Stromal cell of bone marrow (primary cell): ENCODE measurements at regions not wholly inside any gene's neighbourhood (a gene's known extent, or its start where the extent isn't known, plus 50 kb on each side); places are given as distances from the start of the nearest gene placed in this dataset.
"Not testable (repeated sequence)": the region's sequence is repeated elsewhere in the genome, so short reads cannot be mapped to it uniquely, and the experiment has no call there.

Experiments
- DNase-seq: peaks from one replicate; pipeline ENCODE4 v3.0.0-alpha.2; 2012; ENCODE audit warnings: low read depth

- no peak for DNase-seq
Measured at GRCh38 chr1:38746941-38747600, 112.5 kb downstream of the RRAGC start.

GRCh38 chr1:38746402-38746935, 113.1 kb downstream of the RRAGC start:
- no peak for DNase-seq

- no peak for DNase-seq
Measured at GRCh38 chr1:38745476-38746401, 113.8 kb downstream of the RRAGC start.

GRCh38 chr1:38744452-38745350, 114.9 kb downstream of the RRAGC start:
- no peak for DNase-seq

- no peak for DNase-seq
Measured at GRCh38 chr1:38743184-38743583, 116.4 kb downstream of the RRAGC start.

GRCh38 chr1:38741341-38741740, 118.2 kb downstream of the RRAGC start:
- no peak for DNase-seq

GRCh38 chr1:38740487-38740886, 119.1 kb downstream of the RRAGC start:
- DNase-seq: no peak

- no peak for DNase-seq
Measured at GRCh38 chr1:38738207-38738606, 121.4 kb downstream of the RRAGC start.

GRCh38 chr1:38736399-38736798, 123.2 kb downstream of the RRAGC start:
- no peak for DNase-seq

GRCh38 chr1:38735651-38736161, 123.9 kb downstream of the RRAGC start:
- DNase-seq: peak; percentile 11

- no peak for DNase-seq
Measured at GRCh38 chr1:38733761-38734160, 125.8 kb downstream of the RRAGC start.

- no peak for DNase-seq
Measured at GRCh38 chr1:38730511-38731397, 128.8 kb downstream of the RRAGC start.

GRCh38 chr1:38728585-38728908, 131.0 kb downstream of the RRAGC start:
- DNase-seq: no peak

GRCh38 chr1:38727684-38728584, 131.6 kb downstream of the RRAGC start:
- peak; percentile 65 for DNase-seq

GRCh38 chr1:38725321-38725961, 134.1 kb downstream of the RRAGC start:
- DNase-seq: not testable (repeated sequence)

GRCh38 chr1:38724160-38725131, 135.1 kb downstream of the RRAGC start:
- no peak for DNase-seq

- DNase-seq: no peak
Measured at GRCh38 chr1:38721816-38722215, 137.8 kb downstream of the RRAGC start.

GRCh38 chr1:38719880-38720279, 139.7 kb downstream of the RRAGC start:
- DNase-seq: no peak
